Astrocyte of the spinal cord (primary cell): ENCODE measurements at regions not wholly inside any gene's neighbourhood (a gene's known extent, or its start where the extent isn't known, plus 50 kb on each side); places are given as distances from the start of the nearest gene placed in this dataset.

Source experiments
- DNase-seq: peaks from one replicate; pipeline ENCODE4 v3.0.0; 2011; ENCODE audit warnings: low read depth, low spot score
- H3K4me3 ChIP-seq: 2 replicates; pipeline ENCODE4 v1.5.1; 2011; ENCODE audit warnings: low read depth, mild to moderate bottlenecking, low read length, moderate library complexity
- in situ Hi-C: cut with HindIII; loops from 2 replicates; pipeline ENCODE4 v1.10.0; 2017; ENCODE audit warnings: low sequenced_read_pairs
- TF ChIP-seq, protein P1 (sequence below): IDR thresholded peaks from 2 replicates; pipeline ENCODE4 v1.5.1; 2012; ENCODE audit warnings: low read depth, mild to moderate bottlenecking, low read length, inconsistent platforms

- in situ Hi-C loops, result no loop called here
- no peak overlapping the region for H3K4me3 ChIP-seq
- TF ChIP-seq, protein P1, sequence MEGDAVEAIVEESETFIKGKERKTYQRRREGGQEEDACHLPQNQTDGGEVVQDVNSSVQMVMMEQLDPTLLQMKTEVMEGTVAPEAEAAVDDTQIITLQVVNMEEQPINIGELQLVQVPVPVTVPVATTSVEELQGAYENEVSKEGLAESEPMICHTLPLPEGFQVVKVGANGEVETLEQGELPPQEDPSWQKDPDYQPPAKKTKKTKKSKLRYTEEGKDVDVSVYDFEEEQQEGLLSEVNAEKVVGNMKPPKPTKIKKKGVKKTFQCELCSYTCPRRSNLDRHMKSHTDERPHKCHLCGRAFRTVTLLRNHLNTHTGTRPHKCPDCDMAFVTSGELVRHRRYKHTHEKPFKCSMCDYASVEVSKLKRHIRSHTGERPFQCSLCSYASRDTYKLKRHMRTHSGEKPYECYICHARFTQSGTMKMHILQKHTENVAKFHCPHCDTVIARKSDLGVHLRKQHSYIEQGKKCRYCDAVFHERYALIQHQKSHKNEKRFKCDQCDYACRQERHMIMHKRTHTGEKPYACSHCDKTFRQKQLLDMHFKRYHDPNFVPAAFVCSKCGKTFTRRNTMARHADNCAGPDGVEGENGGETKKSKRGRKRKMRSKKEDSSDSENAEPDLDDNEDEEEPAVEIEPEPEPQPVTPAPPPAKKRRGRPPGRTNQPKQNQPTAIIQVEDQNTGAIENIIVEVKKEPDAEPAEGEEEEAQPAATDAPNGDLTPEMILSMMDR, result no peak
- DNase-seq, result no peak
Observed at GRCh38 chr19:31604493-31605040, 255.3 kb upstream of the TSHZ3 start.

DNA sequence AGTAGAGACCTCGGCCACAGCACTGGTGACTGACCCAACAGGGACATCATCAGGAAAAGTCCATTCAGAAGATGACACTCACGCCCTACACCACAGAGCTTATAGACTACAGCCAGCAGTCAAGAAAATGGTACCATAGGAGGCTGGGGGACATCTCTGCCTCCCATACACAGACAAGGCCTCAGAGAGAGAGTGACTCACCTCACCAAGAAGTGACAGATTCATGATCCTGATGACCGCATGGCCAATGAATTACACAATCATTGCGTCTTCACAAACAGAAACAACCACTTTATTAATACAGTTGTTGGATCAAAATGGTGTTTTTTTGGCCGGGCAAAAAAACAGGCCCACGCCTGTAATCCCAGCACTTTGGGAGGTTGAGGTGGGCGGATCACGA, 260.8 kb upstream of the TSHZ3 start:
- DNase-seq, result no peak
- TF ChIP-seq, protein P1, result no peak
- in situ Hi-C loops, result no loop called here
- H3K4me3 ChIP-seq, result no peak overlapping the region

DNA sequence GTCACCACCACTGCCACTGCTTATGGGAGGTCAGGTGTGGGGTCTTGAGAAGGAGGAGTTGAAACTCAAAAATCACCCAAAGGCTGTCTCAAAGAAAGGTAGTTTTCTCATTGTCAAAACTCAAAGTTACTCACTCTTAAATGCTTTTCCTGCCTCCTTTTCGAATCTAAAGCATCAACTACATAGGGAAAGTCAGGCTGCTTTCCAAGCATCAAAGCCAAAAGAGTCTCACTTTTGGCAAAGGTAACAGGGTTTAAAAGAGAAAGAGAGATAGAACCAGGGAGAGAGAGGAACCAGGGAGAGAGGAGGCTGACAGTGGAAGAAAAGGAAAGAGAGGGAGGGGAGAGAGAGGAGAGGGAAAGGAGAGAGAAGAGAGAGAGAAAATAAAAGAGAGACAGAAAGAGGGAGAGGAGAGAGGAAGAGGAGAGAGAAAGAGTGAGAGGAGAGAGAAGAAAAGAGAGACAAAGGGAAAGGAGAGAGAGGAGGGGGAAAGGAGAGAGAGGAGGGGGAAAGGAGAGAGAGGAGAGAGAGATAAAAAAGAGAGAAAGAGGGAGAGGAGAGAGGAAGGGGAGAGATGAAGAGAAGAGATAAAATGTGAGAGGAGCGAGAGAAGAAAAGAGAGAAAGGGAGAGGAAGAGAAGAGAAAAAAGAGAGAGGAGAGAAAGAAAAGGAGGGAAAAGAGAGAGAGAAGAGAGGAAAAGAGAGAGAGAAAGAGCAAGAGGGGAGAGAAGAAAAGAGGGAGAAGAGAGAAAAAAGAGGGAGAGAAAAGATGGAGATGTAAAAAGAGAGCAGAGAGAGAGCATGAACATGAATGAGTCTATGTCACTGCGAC, 262.0 kb upstream of the TSHZ3 start:
- H3K4me3 ChIP-seq, result no peak overlapping the region
- DNase-seq, result no peak
- in situ Hi-C loops, result no loop called here
- TF ChIP-seq, protein P1, result no peak

GRCh38 chr19:31612873-31613272, 263.6 kb upstream of the TSHZ3 start:
- no peak overlapping the region for H3K4me3 ChIP-seq
- TF ChIP-seq, protein P1, result no peak
- in situ Hi-C loops, result no loop called here
- no peak for DNase-seq

DNA sequence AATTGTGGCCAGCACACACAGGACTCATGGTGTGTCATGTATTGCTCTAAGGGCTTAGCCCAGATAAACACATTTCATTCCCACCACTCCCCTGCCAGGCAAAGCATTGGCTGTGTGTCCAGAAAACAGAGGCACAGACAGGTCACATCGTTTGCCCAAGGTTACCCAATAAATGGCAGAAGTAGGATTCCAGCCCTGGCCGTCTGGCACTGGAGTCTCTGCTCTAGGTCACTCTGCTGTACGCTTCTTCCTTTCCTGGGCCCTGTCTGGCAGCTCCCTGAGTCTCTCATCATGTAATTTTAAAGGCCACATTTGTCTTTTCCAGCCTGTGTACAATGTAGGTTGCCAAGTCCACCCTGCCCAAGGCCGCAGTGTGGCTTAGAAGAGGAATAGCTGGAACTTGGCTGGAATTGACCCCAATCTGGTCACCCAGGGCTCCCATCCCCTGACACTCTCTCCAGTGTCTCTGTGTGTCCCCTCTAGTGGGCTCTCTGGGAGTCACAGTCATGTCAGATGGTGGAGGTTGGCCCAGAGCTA, 264.5 kb upstream of the TSHZ3 start:
- in situ Hi-C loops, result no loop called here
- no peak for DNase-seq
- TF ChIP-seq, protein P1, result no peak

DNA sequence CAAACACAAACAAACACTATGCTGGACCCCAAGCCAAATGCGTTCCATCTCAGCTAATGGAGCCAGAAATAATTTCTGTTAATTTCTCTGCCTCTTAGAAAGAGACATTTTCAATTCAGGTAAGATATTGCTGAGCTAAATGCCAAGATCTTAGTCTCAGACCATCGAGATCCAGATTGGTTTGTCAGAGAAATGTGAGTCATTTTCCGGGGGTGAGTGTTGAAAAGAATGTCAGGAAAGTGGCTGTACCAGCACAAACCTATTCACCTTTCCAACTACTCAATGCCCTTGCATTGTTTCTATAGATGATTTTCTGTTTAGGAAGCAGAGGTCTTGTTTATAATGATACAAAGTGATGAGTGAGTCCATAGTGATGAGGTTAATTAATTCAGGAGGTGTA, 266.8 kb upstream of the TSHZ3 start:
- TF ChIP-seq, protein P1, result no peak
- DNase-seq, result no peak
- H3K4me3 ChIP-seq, result no peak overlapping the region
- in situ Hi-C loops, result no loop called here

More for the DNA sequence above, 264.5 kb upstream of the TSHZ3 start:
- no peak overlapping the region for H3K4me3 ChIP-seq
